ENCODE measurements at regions not wholly inside any gene's neighbourhood (a gene's known extent, or its start where the extent isn't known, plus 50 kb on each side); places are given as distances from the start of the nearest gene placed in this dataset.
A peak's percentile ranks its signal among the peaks of the same experiment; 100 is the strongest.

DNA sequence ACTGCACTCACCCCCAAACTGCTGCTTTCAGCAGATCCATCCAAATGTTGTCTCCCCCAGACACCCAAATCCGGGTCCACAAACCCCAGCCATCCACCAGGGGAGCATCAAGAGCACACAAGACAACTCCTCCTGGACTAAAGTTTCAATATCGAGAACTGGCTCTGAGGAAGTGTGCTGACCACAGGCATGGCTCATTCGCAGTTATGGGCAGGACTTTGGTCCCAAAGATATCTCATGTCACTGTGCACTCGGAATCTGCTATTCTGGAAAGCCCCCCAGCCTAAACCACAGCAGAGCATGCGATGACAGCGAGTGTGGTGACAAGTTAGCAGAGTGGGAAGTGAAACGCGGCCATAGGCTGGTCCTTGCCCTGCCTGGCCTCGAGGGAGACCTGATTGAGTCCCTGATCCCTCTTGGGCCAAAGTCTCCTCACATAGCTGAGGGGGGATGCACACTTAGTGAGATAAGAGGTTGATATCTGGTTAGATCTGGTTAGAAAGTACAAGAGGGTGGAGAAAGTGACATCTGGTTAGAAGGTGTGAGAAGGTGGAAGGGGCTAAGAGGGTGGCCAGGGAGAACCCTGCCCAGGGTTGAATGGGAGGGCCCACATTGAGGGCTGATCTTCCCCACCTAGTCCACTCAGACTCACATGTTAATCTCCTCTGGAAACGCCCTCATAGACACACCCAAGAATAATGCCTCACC lies 149.7 kb downstream of the MRPL14 start (continued):
- TF ChIP-seq NR2C2 (CRISPR knock-in tag; IDR thresholded peaks at IDR 0.05): no peak
- TF ChIP-seq NR2C2 (tag; IDR thresholded peaks at IDR 0.05): no peak
- no peak for TF ChIP-seq ETS1 (conservative IDR thresholded peaks at IDR 0.05; ENCODE audit: control insufficient read depth, low read depth, low read length)
- TF ChIP-seq BCL6 (CRISPR knock-in tag; IDR thresholded peaks at IDR 0.05): peak; percentile 72; the same call in 1 of the 2 replicates
- TF ChIP-seq FOXJ2 (tag; IDR thresholded peaks at IDR 0.05): no peak
- TF ChIP-seq ERF (CRISPR knock-in tag; IDR thresholded peaks at IDR 0.05): peak; percentile 75; the same call in 1 of the 2 replicates
- 0 out of 2 replicates have a peak, but pooled peaks have one; percentile 29 for TF ChIP-seq BHLHE40 (IDR thresholded peaks at IDR 0.05; ENCODE audit: low read length)
- TF ChIP-seq ZNF311 (CRISPR knock-in tag; IDR thresholded peaks at IDR 0.05): no peak
- TF ChIP-seq ZEB2 (IDR thresholded peaks at IDR 0.05): no peak
- TF ChIP-seq CEBPG (CRISPR knock-in tag; IDR thresholded peaks at IDR 0.05): no peak
- no peak for TF ChIP-seq CEBPG (tag; conservative IDR thresholded peaks at IDR 0.05 in 1 of 2, IDR thresholded peaks at IDR 0.05 in 1 of 2)
- no peak for TF ChIP-seq HES1 (IDR thresholded peaks at IDR 0.05; ENCODE audit: low read depth)
- no peak for TF ChIP-seq ZNF253 (CRISPR knock-in tag; conservative IDR thresholded peaks at IDR 0.05)
- TF ChIP-seq, protein P1, sequence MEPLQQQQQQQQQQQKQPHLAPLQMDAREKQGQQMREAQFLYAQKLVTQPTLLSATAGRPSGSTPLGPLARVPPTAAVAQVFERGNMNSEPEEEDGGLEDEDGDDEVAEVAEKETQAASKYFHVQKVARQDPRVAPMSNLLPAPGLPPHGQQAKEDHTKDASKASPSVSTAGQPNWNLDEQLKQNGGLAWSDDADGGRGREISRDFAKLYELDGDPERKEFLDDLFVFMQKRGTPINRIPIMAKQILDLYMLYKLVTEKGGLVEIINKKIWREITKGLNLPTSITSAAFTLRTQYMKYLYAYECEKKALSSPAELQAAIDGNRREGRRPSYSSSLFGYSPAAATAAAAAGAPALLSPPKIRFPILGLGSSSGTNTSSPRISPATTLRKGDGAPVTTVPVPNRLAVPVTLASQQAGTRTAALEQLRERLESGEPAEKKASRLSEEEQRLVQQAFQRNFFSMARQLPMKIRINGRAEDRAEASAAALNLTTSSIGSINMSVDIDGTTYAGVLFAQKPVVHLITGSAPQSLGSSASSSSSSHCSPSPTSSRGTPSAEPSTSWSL (CRISPR knock-in tag; IDR thresholded peaks at IDR 0.05; ENCODE audit: borderline replicate concordance): 0 out of 2 replicates have a peak, but pooled peaks have one; percentile 80
- no peak for TF ChIP-seq ELF4 (CRISPR knock-in tag; IDR thresholded peaks at IDR 0.05)
- TF ChIP-seq RREB1 (CRISPR knock-in tag; IDR thresholded peaks at IDR 0.05): peak; percentile 89
- TF ChIP-seq NUFIP1 (IDR thresholded peaks at IDR 0.05; ENCODE audit: partially characterized antibody): no peak
- TF ChIP-seq, protein P2, sequence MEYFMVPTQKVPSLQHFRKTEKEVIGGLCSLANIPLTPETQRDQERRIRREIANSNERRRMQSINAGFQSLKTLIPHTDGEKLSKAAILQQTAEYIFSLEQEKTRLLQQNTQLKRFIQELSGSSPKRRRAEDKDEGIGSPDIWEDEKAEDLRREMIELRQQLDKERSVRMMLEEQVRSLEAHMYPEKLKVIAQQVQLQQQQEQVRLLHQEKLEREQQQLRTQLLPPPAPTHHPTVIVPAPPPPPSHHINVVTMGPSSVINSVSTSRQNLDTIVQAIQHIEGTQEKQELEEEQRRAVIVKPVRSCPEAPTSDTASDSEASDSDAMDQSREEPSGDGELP (CRISPR knock-in tag; IDR thresholded peaks at IDR 0.05; ENCODE audit: borderline replicate concordance): peak; percentile 36; the same call in 1 of the 2 replicates

All from K562 (cell line).